Psoas muscle (tissue), 7 donors: ENCODE measurements at regions not wholly inside any gene's neighbourhood (a gene's known extent, or its start where the extent isn't known, plus 50 kb on each side); places are given as distances from the start of the nearest gene placed in this dataset.

ENCODE experiments used
- ATAC-seq, 4 donors: fragments of 200-7000 bp; cut with Tn5 transposase; one replicate each; pipeline ENCODE4 v1.9.1; 2020; ENCODE audit warnings: moderate library complexity in 3 of 4, mild to moderate bottlenecking in 2 of 4
- DNase-seq, 2 donors: peaks; one replicate each; pipeline ENCODE4 v3.0.0-alpha.2; 2020
- H3K27ac ChIP-seq: fragments of 200-600 bp; one replicate; pipeline ENCODE4 v1.8.0; 2022
- H3K27me3 ChIP-seq, 3 donors: fragments of 200-600 bp in 1 of 3; one replicate each; pipeline versions ENCODE4 v1.6.1 to v1.8.0; 2013 to 2022; ENCODE audit warnings: low read length in 2 of 3, mild to moderate bottlenecking in 2 of 3, moderate library complexity in 1 of 3; ENCODE audit not compliant: insufficient read depth in 3 of 3
- H3K36me3 ChIP-seq, 2 donors: fragments of 200-600 bp in 1 of 2; one replicate each; pipeline versions ENCODE4 v1.6.1 to v1.8.0; 2013 to 2022; ENCODE audit warnings: low read depth in 1 of 2, mild to moderate bottlenecking in 1 of 2, moderate library complexity in 1 of 2; ENCODE audit not compliant: insufficient read depth in 1 of 2
- H3K4me1 ChIP-seq: fragments of 200-600 bp; one replicate; pipeline ENCODE4 v1.8.0; 2022
- H3K4me3 ChIP-seq: fragments of 200-600 bp; one replicate; pipeline ENCODE4 v1.8.0; 2022; ENCODE audit warnings: mild to moderate bottlenecking
- H3K9me3 ChIP-seq: fragments of 200-600 bp; one replicate; pipeline ENCODE4 v1.8.0; 2022
- CTCF ChIP-seq: fragments of 200-600 bp; IDR thresholded peaks from one replicate; pipeline ENCODE4 v1.8.0; 2022; ENCODE audit warnings: antibody characterized with exemption
- WGBS, 3 donors: extraction: QIAGEN DNeasy Blood & Tissue Kit; methylation state at CpG; one replicate each; pipeline versions ENCODE4 v1.1.6 to v1.1.7; 2013; 5-methylcytosine and 5-hydroxymethylcytosine counted together
- intact Hi-C, 2 donors: fragments of 100-400 bp; cut with DNase I; formaldehyde crosslinking; loops; one replicate each; pipeline versions ENCODE4 v1.11.0 to v1.14.2; 2022
- donor health status: healthy with polysubstance abuse.
- donor health status: DM: no; HTN: no; CAD: no; lungs with moderate emphysema.
- donor health status: Bipolar disorder and iron deficiency.
- donor health status: healthy.
- donor health status: DM: yes; HTN: yes; CAD: no.
- donor health status: DM: no; HTN: no; CAD: no.
- donor health status: DM: yes; HTN: yes; CAD: no.

- no peaks in the 10 kb centered on the region for H3K9me3 ChIP-seq
- no peaks in the 10 kb centered on the region for H3K27me3 ChIP-seq
- no peak for DNase-seq
- WGBS, 3 donors = 62 to 76% (median 69%) methylated on average over 1 of the region's 1 CpG
- no peaks in the 10 kb centered on the region for H3K36me3 ChIP-seq
- H3K4me3 ChIP-seq = no peak overlapping the region
- H3K27ac ChIP-seq = no peak overlapping the region
- intact Hi-C loops = no loop called here
- ATAC-seq = no peak
- no peak for TF ChIP-seq CTCF
- no peaks in the 10 kb centered on the region for H3K4me1 ChIP-seq
Observed at GRCh38 chr7:81626008-81626407, 143.8 kb downstream of the HGF start.

DNA sequence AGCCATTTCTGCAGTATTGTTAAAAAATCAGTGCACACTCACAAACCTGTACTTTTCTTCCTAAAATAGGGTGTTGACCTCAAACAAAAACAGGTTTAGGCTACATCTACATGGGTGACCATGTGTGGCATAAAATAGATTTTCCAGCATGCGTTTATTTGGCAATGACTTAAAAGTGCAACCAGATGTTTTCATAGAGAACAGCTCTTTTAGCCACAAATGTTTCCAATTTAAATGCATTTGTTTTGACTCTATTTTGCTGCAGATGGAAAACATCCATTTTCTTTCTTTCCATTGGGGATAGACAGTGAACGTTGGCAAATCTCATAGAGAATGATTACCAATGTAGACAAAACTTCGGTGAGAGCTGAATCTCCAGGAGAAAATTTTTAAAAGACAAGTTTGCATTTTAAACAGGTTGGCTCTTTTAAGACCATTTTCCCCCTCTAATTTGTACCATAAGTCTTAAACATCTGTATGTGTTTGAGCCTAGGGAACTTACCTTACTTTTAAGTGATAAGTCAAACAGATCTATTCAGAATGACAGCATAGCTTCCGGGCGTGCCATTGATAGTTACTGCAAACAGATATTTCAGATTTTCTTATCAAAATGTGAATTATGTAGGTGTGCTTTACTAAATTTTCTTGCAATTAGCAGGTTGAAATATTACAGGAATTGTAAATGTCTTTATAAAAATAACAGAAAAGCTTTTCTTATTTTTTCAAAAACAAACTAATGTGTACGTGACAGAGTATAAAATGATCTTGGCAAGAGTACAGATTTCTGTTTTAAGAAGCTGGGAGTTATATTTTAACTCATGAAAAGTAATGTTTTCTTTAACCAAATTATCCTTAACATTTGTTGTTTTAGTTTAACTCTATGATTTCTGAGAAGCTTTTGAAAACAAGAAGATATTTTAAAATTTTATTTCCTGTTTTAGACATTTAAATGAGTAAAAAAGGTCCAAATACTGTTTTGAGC lies 144.9 kb downstream of the HGF start:
- H3K9me3 ChIP-seq = no peaks in the 10 kb centered on the region
- no peak for DNase-seq
- H3K27ac ChIP-seq = no peak overlapping the region
- H3K27me3 ChIP-seq = no peaks in the 10 kb centered on the region
- H3K4me1 ChIP-seq = no peaks in the 10 kb centered on the region
- intact Hi-C loops = no loop called here
- TF ChIP-seq CTCF = no peak
- H3K4me3 ChIP-seq = no peak overlapping the region
- no peaks in the 10 kb centered on the region for H3K36me3 ChIP-seq
- 54 to 61% (median 54%) methylated on average over 6 of the region's 6 CpGs for WGBS, 3 donors
- ATAC-seq = no peak

- Histone ChIP-seq H3K27me3 (no peaks in the 10 kb centered on the region), H3K36me3 (no peaks in the 10 kb centered on the region), H3K4me1 (no peaks in the 10 kb centered on the region), H3K9me3 (no peaks in the 10 kb centered on the region), H3K27ac (no peak overlapping the region), H3K4me3 (no peak overlapping the region)
- whole genome bisulfite sequencing, 3 donors = 82 to 94% (median 92%) methylated on average over 1 of the region's 1 CpG
- TF ChIP-seq CTCF = no peak
- ATAC-seq (no peak), DNase-seq (no peak)
- intact Hi-C loops = no loop called here
Observed at GRCh38 chr7:81624021-81624592, 145.7 kb downstream of the HGF start.

GRCh38 chr7:81623251-81623855 lies 146.5 kb downstream of the HGF start:
- 88 to 100% (median 95%) methylated on average over 1 of the region's 1 CpG for WGBS, 3 donors

More at GRCh38 chr7:81623251-81623855, 146.5 kb downstream of the HGF start:
- DNase-seq = no peak
- TF ChIP-seq CTCF = no peak
- H3K27me3 ChIP-seq = no peaks in the 10 kb centered on the region
- H3K36me3 ChIP-seq = no peaks in the 10 kb centered on the region
- no peak for ATAC-seq
- no peak overlapping the region for H3K4me3 ChIP-seq
- H3K9me3 ChIP-seq = no peaks in the 10 kb centered on the region
- no peak overlapping the region for H3K27ac ChIP-seq
- H3K4me1 ChIP-seq = no peaks in the 10 kb centered on the region
- intact Hi-C loops = no loop called here
